Endothelial cell of umbilical vein (primary cell): ENCODE measurements at regions not wholly inside any gene's neighbourhood (a gene's known extent, or its start where the extent isn't known, plus 50 kb on each side); places are given as distances from the start of the nearest gene placed in this dataset.

ENCODE experiments used
- BruUV-seq: library from RNA; stranded (reverse); fragments of 400-500 nt; replicated peaks from 2 replicates; lab custom pipeline; 2021; lab: Mats Ljungman, UMichigan
- CTCF ChIA-PET: fragments of 300-600, 350-600 bp; sonication (Branson Sonifier 250); formaldehyde crosslinking; loops from one replicate; lab custom pipeline; 2021; ENCODE audit warnings: antibody characterized with exemption, inconsistent platforms; lab: Charles Lee
- POLR2A ChIA-PET: fragments of 300-600, 350-600 bp; sonication (Branson Sonifier 250); formaldehyde crosslinking; loops from one replicate; lab custom pipeline; 2021; ENCODE audit warnings: antibody characterized with exemption, inconsistent platforms; lab: Charles Lee
- DNase-seq: peaks from one replicate; pipeline ENCODE4 v3.0.0-alpha.2; 2011; ENCODE audit warnings: low read depth, low spot score
- FAIRE-seq: peaks from 2 replicates; lab custom pipeline; 2011; peaks lifted over from hg19 to GRCh38; lab: Jason Lieb, UNC
- H2AFZ ChIP-seq: 2 replicates; pipeline ENCODE4 v1.6.0; 2012; ENCODE audit warnings: low read depth, low read length, control low read depth, inconsistent platforms
- H3K27ac ChIP-seq: 2 replicates; pipeline ENCODE4 v1.5.1; 2011; ENCODE audit warnings: low read depth, mild to moderate bottlenecking, control low read depth, low read length, moderate library complexity; ENCODE audit not compliant: insufficient read depth
- H3K27me3 ChIP-seq, 2 experiments: 2 replicates each; pipeline versions ENCODE4 v1.6.0 to v1.6.1; 2011; ENCODE audit warnings: low read length in 2 of 2, mixed read lengths in 1 of 2; ENCODE audit not compliant: control insufficient read depth in 2 of 2, insufficient read depth in 2 of 2
- H3K36me3 ChIP-seq, 2 experiments: 2 replicates in 1 of 2; 3 replicates in 1 of 2; pipeline ENCODE4 v1.5.1; 2011; ENCODE audit warnings: low read length in 2 of 2, mild to moderate bottlenecking in 1 of 2, moderate library complexity in 1 of 2; ENCODE audit not compliant: control insufficient read depth in 2 of 2, insufficient read depth in 2 of 2; ENCODE audit errors: extremely low read depth in 1 of 2
- H3K4me1 ChIP-seq: 3 replicates; pipeline ENCODE4 v1.5.1; 2011; ENCODE audit warnings: mild to moderate bottlenecking, low read length; ENCODE audit not compliant: control insufficient read depth, insufficient read depth; ENCODE audit errors: extremely low read depth
- H3K4me2 ChIP-seq: 2 replicates; pipeline ENCODE4 v1.6.1; 2011; ENCODE audit warnings: low read length, control low read depth, mixed read lengths; ENCODE audit not compliant: insufficient read depth
- H3K4me3 ChIP-seq, 3 experiments: fragments of 200-600 bp in 1 of 3; sonication (generic), shearing (Covaris generic) in 1 of 3; replicated peaks in 1 of 3; 2 replicates each; pipeline ENCODE4 v1.5.1; 2011 to 2016; ENCODE audit warnings: control low read depth in 3 of 3, low read length in 3 of 3, mild to moderate bottlenecking in 2 of 3, inconsistent platforms in 1 of 3, low read depth in 1 of 3, moderate library complexity in 1 of 3; ENCODE audit not compliant: insufficient read depth in 1 of 3
- H3K79me2 ChIP-seq: 2 replicates; pipeline ENCODE4 v1.6.0; 2012; ENCODE audit warnings: low read length, inconsistent platforms; ENCODE audit not compliant: control insufficient read depth, insufficient read depth
- H3K9ac ChIP-seq: replicated peaks from 2 replicates; pipeline ENCODE3; 2011; ENCODE audit warnings: low read length, control low read depth; ENCODE audit not compliant: insufficient read depth; ENCODE audit errors: extremely low read depth
- H3K9me1 ChIP-seq: replicated peaks from 3 replicates; pipeline ENCODE4 v1.6.0; 2011; ENCODE audit warnings: mild to moderate bottlenecking, low read length; ENCODE audit not compliant: control insufficient read depth, insufficient read depth; ENCODE audit errors: extremely low read depth
- H3K9me3 ChIP-seq: replicated peaks from 2 replicates; pipeline ENCODE4 v1.5.1; 2012; ENCODE audit warnings: low read length, inconsistent platforms; ENCODE audit not compliant: control insufficient read depth, insufficient read depth
- H4K20me1 ChIP-seq: replicated peaks from 2 replicates; pipeline ENCODE3; 2011; ENCODE audit warnings: mild to moderate bottlenecking, low read length; ENCODE audit not compliant: control insufficient read depth, insufficient read depth; ENCODE audit errors: extremely low read depth
- CTCF ChIP-seq, 2 donors: IDR thresholded peaks; 1 replicate in 1 of 2; 2 replicates in 1 of 2; pipeline ENCODE4 v1.5.1; 2011; ENCODE audit warnings: low read length in 2 of 2, mild to moderate bottlenecking in 2 of 2, moderate library complexity in 2 of 2, control low read depth in 1 of 2, inconsistent platforms in 1 of 2, low read depth in 1 of 2; ENCODE audit not compliant: insufficient read depth in 1 of 2; ENCODE audit errors: extremely low read depth in 1 of 2
- EZH2 ChIP-seq: IDR thresholded peaks from 2 replicates; pipeline ENCODE4 v1.6.1; 2012; ENCODE audit warnings: borderline replicate concordance, low read depth, mild to moderate bottlenecking, moderate library complexity, low read length, inconsistent platforms; ENCODE audit not compliant: severe bottlenecking
- FOS ChIP-seq: IDR thresholded peaks from 2 replicates; pipeline ENCODE4 v1.6.1; 2011; ENCODE audit warnings: mild to moderate bottlenecking, low read length, moderate library complexity, borderline replicate concordance; ENCODE audit not compliant: insufficient read depth
- GATA2 ChIP-seq: IDR thresholded peaks from 2 replicates; pipeline ENCODE4 v1.7.0; 2011; ENCODE audit warnings: low read depth, mild to moderate bottlenecking, moderate library complexity, mixed read lengths, low read length; ENCODE audit not compliant: insufficient read length, insufficient read depth
- JUN ChIP-seq: IDR thresholded peaks from 2 replicates; pipeline ENCODE4 v1.6.1; 2011; ENCODE audit warnings: borderline replicate concordance, low read depth; ENCODE audit not compliant: insufficient read length, insufficient read depth
- MAX ChIP-seq: IDR thresholded peaks from 2 replicates; pipeline ENCODE4 v1.6.1; 2011; ENCODE audit not compliant: insufficient read depth, insufficient read length
- MYC ChIP-seq: IDR thresholded peaks from one replicate; pipeline ENCODE4 v1.6.1; 2011; ENCODE audit warnings: mild to moderate bottlenecking, low read depth, low read length
- POLR2A ChIP-seq: IDR thresholded peaks from 2 replicates; pipeline ENCODE4 v1.6.1; 2012; ENCODE audit warnings: low read depth, mild to moderate bottlenecking, control low read depth, low read length
- POLR2AphosphoS5 ChIP-seq: IDR thresholded peaks from 2 replicates; pipeline ENCODE4 v1.6.1; 2012; ENCODE audit warnings: low read depth, mild to moderate bottlenecking, control low read depth, low read length, moderate library complexity; ENCODE audit not compliant: insufficient read depth
- dilution Hi-C: fragments of 300-500 bp; cut with MboI; formaldehyde crosslinking; loops from one replicate; pipeline ENCODE4 v1.15.0; 2019; ENCODE audit warnings: low sequenced_read_pairs; ENCODE audit not compliant: extremely low pct_ligation_motif_present
- intact Hi-C: fragments of 100-400 bp; cut with micrococcal nuclease; formaldehyde crosslinking; loops from one replicate; pipeline ENCODE4 v1.10.0; 2022

GRCh38 chr6:142648036-142648451 lies 296.9 kb downstream of the HIVEP2 start:
- no peaks in the 10 kb centered on the region for H3K36me3 ChIP-seq
- no peaks in the 10 kb centered on the region for H3K79me2 ChIP-seq
- no TSS peak for BruUV-seq
- ChIA-PET CTCF (no interaction called here), POLR2A (no interaction called here)
- intact Hi-C loops (no loop called here), dilution Hi-C loops (no loop called here)
- no peaks in the 10 kb centered on the region for H3K4me1 ChIP-seq
- H3K4me3 ChIP-seq = no peak overlapping the region
- H3K9me1 ChIP-seq = no peaks in the 10 kb centered on the region
- H3K4me2 ChIP-seq = no peak overlapping the region
- TF ChIP-seq FOS (no peak), GATA2 (no peak), JUN (no peak), POLR2A (no peak), EZH2 (no peak), CTCF (IDR thresholded peaks at IDR 0.05; ENCODE audit: extremely low read depth in 1 of 2, insufficient read depth in 1 of 2, low read depth in 1 of 2, low read length in 2 of 2) (no peak), POLR2AphosphoS5 (no peak), MAX (no peak), MYC (no peak)
- H3K9me3 ChIP-seq = no peaks in the 10 kb centered on the region
- H4K20me1 ChIP-seq = no peaks in the 10 kb centered on the region
- H2AFZ ChIP-seq = no peak overlapping the region
- DNase-seq = no peak
- H3K27ac ChIP-seq = no peak overlapping the region
- no peak overlapping the region for H3K9ac ChIP-seq
- peaks cover 15 to 17% of the 10 kb centered on the region in 2 experiments for H3K27me3 ChIP-seq
- no peak for FAIRE-seq
